Kidney capillary endothelial cell (primary cell): ENCODE measurements at regions not wholly inside any gene's neighbourhood (a gene's known extent, or its start where the extent isn't known, plus 50 kb on each side); places are given as distances from the start of the nearest gene placed in this dataset.
A peak's percentile ranks its signal among the peaks of the same experiment; 100 is the strongest.

ENCODE experiments used
- DNase-seq: peaks from one replicate; pipeline ENCODE4 v3.0.0-alpha.2; 2018; ENCODE audit warnings: low spot score

GRCh38 chr6:40796260-40797221, 209.4 kb upstream of the LRFN2 start:
- DNase-seq, result no peak

- no peak for DNase-seq
These were observed 207.4 kb upstream of the LRFN2 start for GRCh38 chr6:40794586-40794985.

GRCh38 chr6:40792183-40792582, 205.0 kb upstream of the LRFN2 start:
- no peak for DNase-seq

- DNase-seq, result peak; percentile 50
These were observed 203.8 kb upstream of the LRFN2 start for GRCh38 chr6:40791004-40791403.

- peak; percentile 44 for DNase-seq
These were observed 201.8 kb upstream of the LRFN2 start for GRCh38 chr6:40788661-40789655.

GRCh38 chr6:40782355-40782754, 195.2 kb upstream of the LRFN2 start:
- DNase-seq, result no peak

- no peak for DNase-seq
These were observed 193.5 kb upstream of the LRFN2 start for GRCh38 chr6:40780637-40781036.

- peak; percentile 96 for DNase-seq
These were observed 192.2 kb upstream of the LRFN2 start for GRCh38 chr6:40779409-40779808.

- no peak for DNase-seq
These were observed 191.8 kb upstream of the LRFN2 start for GRCh38 chr6:40778918-40779317.

GRCh38 chr6:40778196-40778595, 191.0 kb upstream of the LRFN2 start:
- DNase-seq, result peak; percentile 75

- DNase-seq, result no peak
These were observed 187.8 kb upstream of the LRFN2 start for GRCh38 chr6:40774932-40775331.

GRCh38 chr6:40770794-40771193, 183.6 kb upstream of the LRFN2 start:
- no peak for DNase-seq

- DNase-seq, result no peak
These were observed 177.6 kb upstream of the LRFN2 start for GRCh38 chr6:40764726-40765125.

- DNase-seq, result no peak
These were observed 175.8 kb upstream of the LRFN2 start for GRCh38 chr6:40762981-40763380.

- DNase-seq, result no peak
These were observed 173.7 kb upstream of the LRFN2 start for GRCh38 chr6:40760887-40761286.

- DNase-seq, result no peak
These were observed 172.7 kb upstream of the LRFN2 start for GRCh38 chr6:40759838-40760237.

- DNase-seq, result no peak
These were observed 172.1 kb upstream of the LRFN2 start for GRCh38 chr6:40759264-40759663.

GRCh38 chr6:40755749-40756452, 168.7 kb upstream of the LRFN2 start:
- DNase-seq, result no peak

- no peak for DNase-seq
These were observed 168.0 kb upstream of the LRFN2 start for GRCh38 chr6:40755046-40755681.

GRCh38 chr6:40754461-40755045, 167.4 kb upstream of the LRFN2 start:
- DNase-seq, result no peak
